Stomach smooth muscle (tissue), 2 donors: ENCODE measurements at regions not wholly inside any gene's neighbourhood (a gene's known extent, or its start where the extent isn't known, plus 50 kb on each side); places are given as distances from the start of the nearest gene placed in this dataset.
"Not testable (repeated sequence)": the region's sequence is repeated elsewhere in the genome, so short reads cannot be mapped to it uniquely, and the experiment has no call there.

Experiments used
- H3K27ac ChIP-seq: one replicate; pipeline ENCODE4 v1.7.0; 2013; ENCODE audit warnings: mild to moderate bottlenecking, low read length, inconsistent platforms
- H3K27me3 ChIP-seq, 2 donors: one replicate each; pipeline ENCODE4 v1.7.0; 2013; ENCODE audit warnings: low read length in 2 of 2; ENCODE audit not compliant: insufficient read depth in 2 of 2, control insufficient read depth in 1 of 2
- H3K36me3 ChIP-seq, 2 donors: one replicate each; pipeline ENCODE4 v1.7.0; 2013; ENCODE audit warnings: low read length in 2 of 2; ENCODE audit not compliant: control insufficient read depth in 2 of 2, insufficient read depth in 2 of 2
- H3K4me1 ChIP-seq: one replicate; pipeline ENCODE4 v1.7.0; 2013; ENCODE audit warnings: low read length; ENCODE audit not compliant: control insufficient read depth, insufficient read depth
- H3K4me3 ChIP-seq, 2 donors: one replicate each; pipeline ENCODE4 v1.7.0; 2013; ENCODE audit warnings: low read length in 2 of 2
- H3K9ac ChIP-seq, 2 donors: one replicate each; pipeline ENCODE4 v1.7.0; 2013; ENCODE audit warnings: low read length in 2 of 2, mild to moderate bottlenecking in 1 of 2
- H3K9me3 ChIP-seq, 2 donors: one replicate each; pipeline ENCODE4 v1.7.0; 2013; ENCODE audit warnings: low read length in 2 of 2; ENCODE audit not compliant: control insufficient read depth in 2 of 2
- donor health status: healthy.
- donor health status: Pancreatic carcinoma.

- peaks cover 4 to 12% of the 10 kb centered on the region in 2 donors for H3K27me3 ChIP-seq
- H3K9ac ChIP-seq, result no peak overlapping the region
- peaks cover 0 to 7% of the 10 kb centered on the region in 2 donors for H3K9me3 ChIP-seq
- no peak overlapping the region for H3K27ac ChIP-seq
- no peaks in the 10 kb centered on the region for H3K36me3 ChIP-seq
- no peak overlapping the region for H3K4me3 ChIP-seq
- H3K4me1 ChIP-seq, result no peaks in the 10 kb centered on the region
Observed at GRCh38 chr20:29408034-29408695, 1849.3 kb upstream of the DEFB115 start.

DNA sequence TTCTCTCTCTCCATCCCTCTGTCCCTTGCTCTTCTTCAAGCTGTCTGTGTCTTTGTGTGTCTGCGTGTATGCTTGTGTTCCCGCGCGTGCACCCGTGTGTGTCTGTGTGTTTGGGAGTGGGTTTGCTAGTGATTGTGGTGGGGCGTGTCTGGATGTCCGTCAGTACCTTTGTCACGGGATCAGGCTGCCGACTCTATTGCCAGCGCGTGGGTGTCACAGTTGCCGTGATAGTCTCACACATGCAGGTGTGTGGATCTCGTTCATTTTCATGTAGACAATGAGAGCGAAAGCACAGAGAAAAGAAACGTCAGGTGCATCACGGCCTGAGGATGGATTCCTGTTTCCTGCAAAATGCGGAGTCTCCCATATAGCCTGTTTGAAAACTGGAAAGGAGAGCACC, 1848.8 kb upstream of the DEFB115 start:
- not testable (repeated sequence) for H3K9me3 ChIP-seq, H3K4me1 ChIP-seq, H3K27ac ChIP-seq, H3K4me3 ChIP-seq, H3K36me3 ChIP-seq, H3K9ac ChIP-seq
- H3K27me3 ChIP-seq, result peaks cover 4 to 12% of the 10 kb centered on the region in 2 donors

GRCh38 chr20:29409160-29409689, 1848.2 kb upstream of the DEFB115 start:
- not testable (repeated sequence) for H3K9ac ChIP-seq, H3K27ac ChIP-seq, H3K4me1 ChIP-seq, H3K4me3 ChIP-seq, H3K9me3 ChIP-seq, H3K36me3 ChIP-seq
- H3K27me3 ChIP-seq, result peaks cover 4 to 12% of the 10 kb centered on the region in 2 donors

DNA sequence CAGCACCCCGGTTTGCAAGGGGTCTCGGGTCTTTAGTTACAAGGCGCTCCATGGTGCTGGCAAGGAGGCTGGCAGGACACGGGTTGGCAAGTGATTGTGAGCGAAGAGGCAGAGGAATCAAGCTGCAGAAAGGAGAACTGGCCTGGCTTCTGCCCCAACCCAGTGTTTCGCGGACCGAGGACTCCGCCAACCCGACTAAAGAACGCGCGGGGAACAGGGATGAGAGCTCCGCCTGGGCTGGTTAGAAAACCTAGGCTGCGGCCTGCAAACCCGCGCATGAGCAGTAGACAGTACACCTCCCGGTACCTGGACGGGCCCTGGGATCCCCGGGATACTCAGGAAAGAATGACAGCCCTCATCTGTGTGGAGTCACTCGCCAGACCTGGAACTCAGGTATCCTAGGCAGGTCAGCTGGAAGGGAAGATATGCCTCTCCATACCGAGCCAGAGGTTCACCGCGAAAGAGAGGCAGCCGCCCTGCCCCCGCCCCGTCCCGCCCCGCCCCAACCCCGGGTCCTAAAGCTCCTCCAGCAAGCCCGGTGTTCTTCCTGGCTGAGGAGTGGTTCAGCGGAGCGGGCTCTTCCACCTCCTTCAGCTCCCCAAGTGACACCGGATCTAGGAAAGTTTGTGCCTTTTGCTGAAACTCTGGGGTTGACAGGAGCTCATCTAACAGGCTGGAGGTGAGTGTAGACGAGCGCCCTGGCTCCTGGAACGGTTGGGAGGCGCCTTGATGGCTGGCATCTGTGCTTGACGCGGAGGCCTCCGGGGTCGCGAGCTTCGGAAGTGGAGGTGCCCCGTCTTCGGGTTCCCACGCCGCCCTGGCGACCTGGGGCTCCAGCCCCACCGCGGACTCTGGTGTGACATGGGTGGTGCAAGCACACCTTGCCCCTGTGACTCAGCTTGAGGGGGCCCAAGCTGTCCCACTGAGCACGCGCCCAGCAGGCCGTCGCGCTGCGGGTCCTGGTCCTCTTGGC, 1847.3 kb upstream of the DEFB115 start:
- H3K4me1 ChIP-seq, result no peaks in the 10 kb centered on the region
- no peak overlapping the region for H3K27ac ChIP-seq
- peaks cover 4 to 12% of the 10 kb centered on the region in 2 donors for H3K27me3 ChIP-seq
- no peak overlapping the region for H3K9ac ChIP-seq
- H3K9me3 ChIP-seq, result peaks cover 0 to 7% of the 10 kb centered on the region in 2 donors
- H3K4me3 ChIP-seq, result no peak overlapping the region
- H3K36me3 ChIP-seq, result no peaks in the 10 kb centered on the region

DNA sequence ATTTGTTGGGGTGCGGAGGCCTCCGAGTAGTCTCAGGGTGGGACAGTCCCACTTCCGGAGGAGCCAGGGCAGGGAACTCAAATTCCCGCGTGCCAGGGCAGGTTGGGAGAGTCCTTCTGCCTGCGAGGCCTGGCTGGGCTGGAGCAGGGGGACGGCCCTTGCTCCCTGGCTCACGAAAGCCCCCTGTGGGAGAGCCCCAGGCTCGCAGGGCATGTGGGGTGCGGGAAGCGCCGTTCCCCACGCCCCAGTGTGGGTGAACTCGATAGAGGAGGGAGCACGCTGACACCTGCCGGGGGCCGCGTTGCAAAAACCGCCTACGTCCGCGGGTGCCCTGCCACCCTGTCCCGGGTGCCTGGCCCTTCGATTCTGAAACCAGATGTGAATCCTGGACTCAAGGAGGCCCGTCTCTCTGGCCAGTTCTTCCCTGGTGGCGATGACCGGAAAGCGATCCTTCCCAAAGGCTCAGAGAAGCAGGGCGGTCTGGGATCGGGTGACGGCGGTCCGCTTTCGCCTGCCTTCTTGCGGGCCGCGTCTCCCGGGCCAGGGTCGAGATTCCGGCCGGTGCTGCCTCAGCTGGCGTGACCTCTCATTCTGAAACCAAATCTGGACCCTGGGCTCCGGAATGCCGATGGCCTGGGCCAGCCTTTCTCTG, 1846.5 kb upstream of the DEFB115 start:
- Histone ChIP-seq H3K4me1 (no peaks in the 10 kb centered on the region), H3K9ac (no peak overlapping the region), H3K4me3 (no peak overlapping the region), H3K36me3 (no peaks in the 10 kb centered on the region), H3K27ac (no peak overlapping the region), H3K27me3 (peaks cover 4 to 12% of the 10 kb centered on the region in 2 donors), H3K9me3 (peaks cover 0 to 7% of the 10 kb centered on the region in 2 donors)

- H3K27me3 ChIP-seq, result peaks cover 4 to 12% of the 10 kb centered on the region in 2 donors
- H3K9me3 ChIP-seq, H3K27ac ChIP-seq, H3K4me3 ChIP-seq, H3K4me1 ChIP-seq, H3K36me3 ChIP-seq, H3K9ac ChIP-seq: not testable (repeated sequence)
Observed at GRCh38 chr20:29411458-29411820, 1846.0 kb upstream of the DEFB115 start.

DNA sequence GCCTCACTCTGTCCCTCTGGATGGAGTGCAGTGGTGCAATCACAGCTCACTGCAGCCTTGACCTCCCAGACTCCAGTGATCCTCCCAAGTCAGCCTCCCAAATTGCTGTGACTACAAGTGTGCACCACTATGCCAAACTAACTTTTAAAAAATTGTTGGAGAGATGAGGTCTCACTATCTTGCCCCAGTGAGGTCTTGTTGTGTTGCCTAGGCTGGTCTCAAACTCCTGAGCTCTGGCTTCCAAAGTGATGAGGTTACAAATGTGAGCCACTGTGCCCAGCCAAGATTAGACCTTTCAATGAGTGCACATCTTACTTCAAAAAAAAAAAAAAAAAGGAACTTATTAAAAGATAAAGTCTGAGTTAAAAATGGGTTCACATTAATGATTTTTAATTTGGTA, 1838.1 kb upstream of the DEFB115 start:
- Histone ChIP-seq H3K36me3 (no peaks in the 10 kb centered on the region), H3K9me3 (no peaks in the 10 kb centered on the region), H3K4me3 (no peak overlapping the region), H3K4me1 (no peaks in the 10 kb centered on the region), H3K27me3 (no peaks in the 10 kb centered on the region), H3K27ac (no peak overlapping the region), H3K9ac (no peak overlapping the region)

DNA sequence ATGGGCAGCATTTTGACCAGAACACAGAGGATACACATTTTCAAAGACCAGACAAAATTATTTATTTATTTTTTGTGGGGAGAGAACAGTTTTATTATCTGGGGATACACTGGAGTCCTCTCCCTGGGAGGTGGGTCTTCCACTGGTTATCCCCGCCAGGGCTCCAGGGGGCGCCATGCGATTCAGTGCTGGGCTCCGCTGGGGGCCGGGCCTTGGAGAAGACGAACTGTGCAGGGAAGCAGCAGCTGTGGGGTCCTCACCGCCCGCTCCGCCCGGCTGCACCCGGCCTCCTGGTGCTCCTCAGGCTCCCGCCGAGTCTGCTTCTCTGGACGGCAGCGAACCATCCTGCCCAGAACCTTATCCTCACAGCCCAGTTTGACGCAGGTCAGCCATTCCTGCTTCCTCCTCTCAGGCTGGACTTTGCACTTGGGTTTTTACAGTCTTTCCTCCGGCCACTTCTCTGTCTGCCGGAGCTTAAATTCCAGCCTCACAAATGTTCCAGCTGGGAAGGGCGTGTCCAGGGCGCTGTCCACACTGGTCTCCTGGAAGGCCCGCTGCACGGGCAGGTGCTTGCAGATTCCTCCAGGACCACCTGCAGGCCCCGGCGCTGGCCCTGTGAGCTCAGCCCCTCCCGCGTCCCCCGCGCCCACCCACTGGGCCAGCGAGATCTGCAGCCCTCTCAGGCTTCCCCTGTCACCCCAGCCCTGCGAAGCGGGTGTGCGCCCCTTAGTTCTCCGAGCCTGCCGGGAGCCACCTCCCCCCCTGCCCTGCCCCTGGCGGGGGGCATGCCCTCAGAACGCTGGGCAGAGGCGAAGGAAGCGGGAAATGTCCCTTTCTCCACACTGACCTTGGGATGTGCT, 1830.0 kb upstream of the DEFB115 start:
- Histone ChIP-seq H3K36me3 (no peaks in the 10 kb centered on the region), H3K9me3 (no peaks in the 10 kb centered on the region), H3K4me3 (no peak overlapping the region), H3K27ac (no peak overlapping the region), H3K27me3 (peaks cover 0 to 4% of the 10 kb centered on the region in 2 donors), H3K9ac (no peak overlapping the region), H3K4me1 (no peaks in the 10 kb centered on the region)

DNA sequence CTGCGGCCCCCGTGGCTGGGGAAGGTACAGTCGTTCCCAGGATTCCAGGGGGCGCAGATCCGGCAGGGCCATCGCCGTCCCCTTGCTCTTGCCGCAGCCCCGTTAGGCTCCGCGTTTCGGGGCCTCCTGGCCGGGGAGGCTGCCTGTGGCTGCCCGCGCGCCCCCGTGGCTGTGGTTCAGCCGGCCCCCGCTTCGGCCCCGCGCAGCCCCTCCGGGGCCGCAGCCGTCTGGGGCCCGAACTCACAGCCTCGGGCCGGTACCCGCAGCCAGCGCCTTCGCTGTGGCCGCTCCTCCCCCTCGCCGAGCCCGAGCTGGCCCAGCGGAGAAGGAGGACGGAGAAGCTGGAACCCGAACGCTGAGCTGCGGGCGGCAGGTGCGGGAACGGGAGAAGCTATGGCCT, 1826.9 kb upstream of the DEFB115 start:
- no peaks in the 10 kb centered on the region for H3K36me3 ChIP-seq
- no peak overlapping the region for H3K9ac ChIP-seq
- no peaks in the 10 kb centered on the region for H3K9me3 ChIP-seq
- H3K4me1 ChIP-seq, result no peaks in the 10 kb centered on the region
- peaks cover 0 to 4% of the 10 kb centered on the region in 2 donors for H3K27me3 ChIP-seq
- no peak overlapping the region for H3K27ac ChIP-seq
- H3K4me3 ChIP-seq, result no peak overlapping the region

- H3K4me3 ChIP-seq, H3K36me3 ChIP-seq, H3K9me3 ChIP-seq, H3K4me1 ChIP-seq, H3K9ac ChIP-seq, H3K27ac ChIP-seq, H3K27me3 ChIP-seq: not testable (repeated sequence)
Observed at GRCh38 chr20:29440721-29441120, 1816.7 kb upstream of the DEFB115 start.
